Umbilical cord (tissue), 1 donor: ENCODE measurements at regions not wholly inside any gene's neighbourhood (a gene's known extent, or its start where the extent isn't known, plus 50 kb on each side); places are given as distances from the start of the nearest gene placed in this dataset.
"Not testable (repeated sequence)": the region's sequence is repeated elsewhere in the genome, so short reads cannot be mapped to it uniquely, and the experiment has no call there.

Source experiments
- DNase-seq: peaks from one replicate; pipeline ENCODE4 v3.0.0-alpha.2; 2015; ENCODE audit warnings: low spot score

DNA sequence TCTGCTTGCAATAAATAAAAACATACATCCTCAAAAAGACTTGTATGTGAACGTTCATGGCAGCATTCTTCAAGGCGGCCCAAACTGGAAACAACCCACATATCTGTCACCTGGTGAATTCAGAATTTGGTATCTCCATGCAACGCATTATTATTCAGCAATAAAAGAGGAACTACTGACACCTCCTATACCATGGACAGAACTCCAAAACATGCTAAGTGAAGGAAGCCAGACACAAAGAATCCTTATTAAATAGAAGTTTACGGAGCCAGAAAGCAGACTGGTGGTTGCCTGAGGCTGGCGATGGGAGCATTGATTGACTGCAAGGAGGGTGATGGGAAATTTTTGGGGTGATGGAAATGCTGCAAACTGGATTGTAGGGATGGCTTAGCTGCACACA, 530.8 kb upstream of the DPP6 start:
- DNase-seq: no peak

DNA sequence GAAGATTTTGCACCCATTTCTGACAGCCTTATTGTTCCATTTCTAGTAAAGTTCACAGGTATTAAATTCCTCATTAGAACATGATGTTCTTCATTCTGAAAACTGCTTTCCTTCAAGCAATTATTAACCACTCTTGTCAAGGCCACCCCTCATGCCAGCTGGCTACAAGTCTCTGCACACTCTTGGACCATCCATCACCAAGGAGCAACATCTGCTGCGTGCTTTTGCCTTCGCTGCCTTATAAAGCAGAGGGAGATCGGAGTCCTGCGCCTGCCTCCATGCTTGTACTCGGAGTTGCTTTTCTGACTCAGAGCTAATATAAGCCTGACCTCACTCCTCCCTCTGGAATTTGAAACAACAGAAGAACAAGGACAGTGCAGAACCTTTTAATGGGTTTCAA, 529.9 kb upstream of the DPP6 start:
- DNase-seq: peak; percentile 45

DNA sequence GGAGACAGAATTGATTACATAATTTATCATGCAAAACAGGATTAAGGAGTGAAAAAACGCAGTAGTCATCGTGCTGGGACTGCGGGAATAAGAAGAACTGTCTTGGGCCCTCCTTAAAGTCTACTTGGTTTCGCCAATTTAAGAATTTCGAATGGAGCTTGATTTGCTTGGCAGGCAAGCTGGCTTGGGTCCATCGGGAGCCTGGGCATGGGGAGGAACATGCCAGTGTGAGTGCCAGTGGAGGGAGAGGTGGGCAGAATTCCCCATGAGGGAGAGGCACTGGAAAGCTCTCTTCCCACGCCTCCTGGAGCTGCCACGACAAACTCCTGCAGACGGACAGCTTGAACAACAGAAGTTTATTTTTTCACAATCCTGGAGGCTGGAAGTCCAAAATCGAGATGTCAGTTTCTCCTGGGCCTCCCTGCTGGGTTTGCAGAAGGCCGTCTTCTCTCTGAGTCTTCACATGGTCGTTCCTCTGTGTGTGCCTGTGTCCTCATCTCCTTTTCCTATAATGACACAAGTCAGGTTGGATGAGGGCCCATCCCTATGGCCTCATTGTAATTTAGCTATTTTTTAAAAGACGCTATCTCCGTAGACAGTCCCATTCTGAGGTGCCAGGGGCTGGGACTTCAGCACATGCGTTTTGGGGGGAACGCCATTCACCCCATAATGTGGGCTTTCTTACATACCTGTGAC, 528.7 kb upstream of the DPP6 start:
- no peak for DNase-seq

DNA sequence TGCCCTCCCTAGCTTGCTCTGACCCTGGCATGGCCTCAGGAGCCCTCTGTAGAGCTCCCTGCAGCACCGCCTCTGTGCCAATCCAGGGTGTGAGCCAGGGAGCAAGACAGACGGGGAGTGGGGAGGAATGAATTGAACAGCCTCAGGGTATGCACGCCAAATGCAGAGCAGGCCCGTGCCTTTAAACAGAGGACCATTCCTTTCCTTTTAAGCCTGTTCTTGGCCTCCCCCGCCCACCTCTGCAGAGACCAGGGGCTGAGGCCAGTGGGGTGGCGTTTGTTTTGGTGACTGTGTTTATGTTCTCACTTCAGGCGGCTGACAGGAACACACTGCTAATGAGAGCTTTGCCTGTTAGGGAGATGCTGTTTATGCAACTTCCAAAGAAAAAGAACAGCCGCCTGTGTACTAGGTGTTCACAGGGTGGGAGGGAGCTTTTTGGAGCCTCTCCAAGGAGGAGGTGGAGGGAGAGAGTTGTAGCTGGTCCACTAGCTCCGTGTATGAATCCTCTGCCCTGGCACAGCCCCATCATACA, 528.1 kb upstream of the DPP6 start:
- no peak for DNase-seq

DNA sequence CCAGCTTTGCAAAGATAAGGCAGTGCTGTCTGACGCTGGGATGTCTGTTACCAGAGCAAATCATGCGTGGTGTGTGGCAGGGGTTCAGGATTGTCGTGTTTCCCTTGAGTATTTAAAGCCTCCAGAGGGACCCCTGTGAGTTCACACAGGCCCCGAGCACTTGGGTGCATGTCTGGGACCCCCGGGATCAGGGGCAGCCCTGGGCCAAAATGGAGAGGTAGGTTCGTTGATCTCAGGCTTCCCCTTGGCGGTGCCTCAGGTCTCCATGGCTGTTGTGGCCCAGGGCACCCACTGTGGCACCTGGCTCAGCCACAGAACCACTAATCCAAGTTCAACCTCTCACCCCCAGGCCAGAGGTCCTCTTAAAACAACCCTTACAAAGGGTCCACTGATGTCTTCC, 523.1 kb upstream of the DPP6 start:
- DNase-seq: no peak

DNA sequence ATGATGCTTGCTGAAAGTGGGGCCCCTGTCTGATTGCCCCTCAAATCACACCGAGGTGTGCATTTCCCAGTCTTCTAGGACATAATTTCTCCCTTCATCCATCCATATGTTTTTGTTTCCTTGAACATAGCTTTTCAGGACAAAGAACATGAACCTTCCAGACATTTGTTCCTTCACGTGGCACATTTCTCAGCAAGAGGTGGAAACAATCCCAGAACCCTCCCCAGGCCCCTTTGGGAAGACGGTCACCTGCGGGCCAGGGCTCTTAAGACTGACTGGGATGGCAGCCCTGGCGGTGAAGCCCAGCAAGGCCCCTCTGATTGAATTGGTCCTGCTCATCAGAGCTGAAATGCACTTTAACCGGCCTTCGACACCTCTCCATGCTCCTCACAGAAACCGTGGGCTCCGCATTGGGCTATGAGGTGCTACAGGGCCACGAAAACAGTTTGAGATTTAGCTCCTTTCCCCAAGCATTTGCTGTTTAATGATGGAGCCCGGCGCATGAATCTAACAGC, 522.5 kb upstream of the DPP6 start:
- no peak for DNase-seq

DNA sequence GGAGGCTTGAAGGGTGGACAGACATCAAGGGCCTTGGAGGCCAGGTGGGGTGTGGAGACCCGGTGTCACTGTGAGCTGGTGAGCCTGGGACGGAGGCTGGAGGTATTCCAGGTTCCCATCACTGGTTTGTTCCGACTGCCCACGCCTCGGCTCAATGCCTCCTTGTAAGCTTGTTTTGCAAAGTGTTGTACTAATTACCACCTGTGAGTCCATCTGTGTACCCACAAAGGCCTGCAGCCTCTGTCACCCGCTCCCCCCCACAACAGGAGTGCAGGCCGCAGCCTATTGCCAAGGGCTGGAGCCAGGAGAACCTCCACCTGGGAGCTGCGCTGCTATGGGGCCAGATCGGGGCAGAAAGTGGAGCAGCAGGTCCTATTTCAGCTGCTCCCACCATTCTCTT, 521.8 kb upstream of the DPP6 start:
- DNase-seq: no peak

DNA sequence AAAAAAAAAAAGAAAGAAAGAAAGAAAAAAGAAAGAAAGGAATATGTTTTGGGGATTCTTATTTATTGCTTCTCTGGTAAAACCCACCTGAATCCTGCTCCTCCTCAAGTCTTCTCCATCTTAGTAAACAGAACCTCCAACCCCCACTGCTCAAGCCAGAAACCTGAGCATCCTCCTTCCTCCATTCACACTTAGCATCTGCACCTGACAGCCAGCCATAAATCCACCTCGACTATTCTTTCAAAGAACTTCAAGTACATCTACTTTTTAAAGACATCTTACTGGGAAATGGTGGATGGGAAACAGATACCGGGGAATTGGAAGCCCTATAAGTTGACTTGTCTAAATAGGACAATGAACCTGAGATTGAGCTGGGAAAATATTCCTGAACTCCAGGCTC, 519.9 kb upstream of the DPP6 start:
- DNase-seq: no peak

DNA sequence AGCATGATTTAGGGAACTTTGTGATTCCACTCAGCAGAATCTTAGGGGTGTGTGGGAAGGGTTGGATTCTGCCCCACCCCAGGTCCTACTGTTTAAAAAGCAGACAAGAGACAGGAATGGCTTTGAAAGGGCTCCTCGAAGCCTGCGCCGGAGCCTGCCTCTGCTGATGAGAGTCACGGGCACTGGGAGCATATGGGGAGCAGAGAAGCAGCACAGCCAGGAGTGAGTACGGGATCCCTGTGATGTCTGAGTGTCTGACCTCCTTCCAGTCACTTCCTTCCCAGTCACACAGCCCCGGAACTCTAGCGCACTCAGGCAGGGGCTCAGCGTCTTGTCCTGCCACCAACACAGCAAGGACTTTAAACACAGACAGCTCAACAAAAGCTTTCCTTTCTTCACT, 514.9 kb upstream of the DPP6 start:
- no peak for DNase-seq

DNA sequence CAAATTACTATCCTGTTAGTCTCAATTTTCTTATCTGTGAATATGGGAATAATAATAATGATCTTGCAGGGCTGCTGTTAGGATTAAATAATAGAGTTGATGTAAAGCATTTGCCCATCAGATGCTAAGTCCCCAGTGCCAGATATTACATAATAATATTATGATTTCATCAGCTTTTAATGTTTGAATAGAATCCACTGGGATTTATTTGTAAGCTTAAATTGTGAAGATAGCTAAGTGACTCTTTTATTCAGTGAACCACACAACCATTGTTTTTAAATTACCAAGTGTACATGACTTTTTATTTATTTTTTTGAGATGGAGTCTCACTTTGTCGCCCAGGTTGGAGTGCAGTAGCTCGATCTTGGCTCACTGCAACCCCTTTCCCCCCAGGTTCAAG, 510.3 kb upstream of the DPP6 start:
- DNase-seq: no peak

DNA sequence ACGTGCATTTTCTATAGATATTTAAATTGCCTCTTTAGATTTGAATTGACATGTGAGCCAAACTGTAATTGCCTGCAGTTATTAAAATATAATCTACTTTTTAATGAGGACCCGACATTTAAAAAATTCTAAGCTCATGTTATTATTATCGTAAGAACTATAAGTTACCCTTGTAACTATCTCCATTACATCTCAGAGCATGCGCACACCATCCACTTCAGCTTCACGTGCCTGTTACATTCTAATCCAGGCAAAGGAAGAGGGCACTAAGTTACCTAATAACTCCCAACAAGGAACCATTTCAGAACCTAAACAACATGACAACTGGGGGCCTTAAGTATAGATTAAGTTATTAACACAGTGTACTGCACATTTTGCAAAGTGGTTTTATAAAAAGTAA, 509.0 kb upstream of the DPP6 start:
- no peak for DNase-seq

DNA sequence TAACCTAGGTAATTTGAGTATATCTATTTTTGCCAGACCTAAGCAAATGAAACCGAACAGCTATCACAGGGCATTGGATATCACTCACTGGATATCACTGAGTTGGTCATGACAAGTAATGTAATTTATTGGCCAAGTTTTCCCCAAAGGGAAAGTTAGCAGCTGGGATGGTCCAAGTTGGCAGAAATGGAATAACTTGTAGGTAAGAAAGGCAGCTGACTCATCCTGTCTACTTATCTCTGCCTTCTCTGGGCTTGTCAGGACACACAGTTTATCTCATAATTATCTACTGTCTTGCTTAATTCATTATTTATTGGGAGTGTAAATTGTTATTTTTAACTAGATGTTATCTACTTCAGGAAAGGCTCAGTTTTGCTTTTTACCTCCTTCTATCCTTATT, 502.0 kb upstream of the DPP6 start:
- peak; percentile 3 for DNase-seq

DNA sequence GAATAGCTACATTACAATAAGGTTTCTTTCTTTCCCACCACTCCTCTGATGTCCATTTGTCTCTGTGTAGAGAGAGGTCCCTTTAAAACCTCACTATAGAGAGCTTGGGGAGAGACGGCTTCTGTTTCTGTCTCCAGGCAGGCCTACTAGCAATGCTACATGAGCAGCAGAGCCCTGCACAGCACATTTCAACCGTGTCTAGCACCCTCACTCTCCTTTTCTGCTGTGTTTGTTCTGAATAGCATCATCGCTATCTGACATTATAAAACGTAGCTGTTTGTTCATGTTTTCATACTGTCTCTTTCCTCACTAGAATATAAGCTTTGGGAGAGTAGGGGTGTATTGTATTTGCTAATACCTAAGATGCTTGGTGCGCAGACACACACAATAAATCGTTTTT, 487.8 kb upstream of the DPP6 start:
- no peak for DNase-seq

DNA sequence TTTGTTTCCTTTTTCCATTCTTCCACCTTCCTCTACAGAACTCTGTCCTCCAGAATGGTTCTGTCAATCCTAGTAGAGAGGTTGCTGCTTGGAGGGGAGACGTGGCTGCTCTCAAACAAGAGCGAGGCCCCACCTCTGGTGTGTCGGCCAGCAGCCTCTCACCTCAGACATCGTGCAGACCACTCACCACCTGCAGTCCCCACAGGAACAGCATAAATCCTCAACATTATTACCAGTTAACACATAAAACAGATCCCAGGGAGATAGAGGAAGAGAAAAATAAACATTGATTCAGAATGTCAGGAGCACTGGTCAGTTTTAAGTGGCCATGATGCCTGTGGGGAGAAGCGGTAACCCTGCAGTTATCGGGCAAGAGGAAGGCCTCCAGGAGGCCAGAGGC, 485.9 kb upstream of the DPP6 start:
- no peak for DNase-seq

DNA sequence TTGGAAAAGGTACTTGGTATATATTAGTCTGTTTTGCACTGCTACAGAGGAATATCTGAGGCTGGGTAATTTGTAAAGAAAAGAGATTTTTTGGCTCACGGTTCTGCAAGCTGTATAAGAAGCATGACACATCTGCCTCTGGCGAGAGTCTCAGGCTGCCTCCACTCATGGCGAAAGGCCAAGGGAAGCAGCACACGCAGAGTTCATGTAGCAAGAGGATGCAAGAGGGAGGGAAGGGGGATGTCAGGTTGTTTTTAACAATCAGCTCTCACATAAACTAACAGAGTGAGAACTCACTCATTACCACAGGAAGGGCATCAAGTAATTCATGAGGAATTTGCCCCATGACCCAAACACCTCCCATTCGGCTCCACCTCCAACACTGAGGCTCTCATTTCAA, 484.8 kb upstream of the DPP6 start:
- DNase-seq: peak; percentile 7

DNA sequence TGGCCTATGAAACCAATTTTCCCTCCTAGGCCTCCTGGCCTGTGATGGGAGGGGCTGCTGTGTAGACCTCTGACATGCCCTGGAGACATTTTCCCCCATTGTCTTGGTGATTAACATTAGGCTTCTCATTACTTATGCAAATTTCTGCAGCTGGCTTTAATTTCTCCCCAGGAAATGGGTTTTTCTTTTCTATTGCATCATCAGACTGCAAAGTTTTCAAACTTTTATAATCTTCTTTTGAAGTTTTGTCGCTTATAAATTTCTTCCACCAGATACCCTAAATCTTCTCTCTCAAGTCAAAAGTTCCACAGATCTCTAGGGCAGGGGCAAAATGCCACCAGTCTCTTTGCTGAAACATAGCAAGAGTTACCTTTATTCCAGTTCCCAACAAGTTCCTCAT, 482.7 kb upstream of the DPP6 start:
- not testable (repeated sequence) for DNase-seq

DNA sequence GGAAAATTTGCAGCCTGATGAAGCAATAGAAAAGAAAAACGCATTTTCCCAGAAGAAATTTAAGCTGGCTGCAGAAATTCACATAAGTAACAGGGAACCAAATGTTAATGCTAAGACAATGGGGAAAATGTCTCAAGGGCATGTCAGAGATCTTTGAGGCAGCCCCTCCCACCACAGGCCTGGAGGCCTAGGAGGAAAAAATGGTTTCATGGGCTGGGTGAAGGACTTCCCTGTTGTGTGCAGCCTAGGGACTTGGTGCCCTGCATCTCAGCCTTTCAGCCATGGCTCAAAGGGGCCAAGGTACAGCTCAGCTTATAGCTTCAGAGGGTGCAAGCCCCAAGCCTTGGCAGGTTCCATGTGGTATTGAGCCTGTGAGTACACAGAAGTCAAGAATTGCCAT, 476.1 kb upstream of the DPP6 start:
- no peak for DNase-seq

DNA sequence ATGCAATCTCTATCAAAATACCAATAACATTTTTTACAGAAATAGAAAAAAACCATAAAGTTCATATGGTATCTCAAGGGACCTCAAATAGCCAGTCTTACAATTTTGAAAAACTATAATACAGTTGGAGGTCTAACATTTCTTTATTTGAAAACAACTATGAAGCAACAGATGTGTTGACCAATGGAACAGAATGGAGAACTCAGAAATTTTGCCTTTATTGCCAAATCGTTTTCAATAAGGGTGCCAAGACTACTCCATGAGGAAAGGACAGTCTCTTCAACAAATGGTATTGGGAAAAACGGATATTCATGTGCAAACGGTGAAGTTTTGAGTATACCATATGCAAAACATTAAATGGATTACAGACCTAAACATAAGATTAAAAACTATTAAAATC, 470.8 kb upstream of the DPP6 start:
- DNase-seq: no peak

DNA sequence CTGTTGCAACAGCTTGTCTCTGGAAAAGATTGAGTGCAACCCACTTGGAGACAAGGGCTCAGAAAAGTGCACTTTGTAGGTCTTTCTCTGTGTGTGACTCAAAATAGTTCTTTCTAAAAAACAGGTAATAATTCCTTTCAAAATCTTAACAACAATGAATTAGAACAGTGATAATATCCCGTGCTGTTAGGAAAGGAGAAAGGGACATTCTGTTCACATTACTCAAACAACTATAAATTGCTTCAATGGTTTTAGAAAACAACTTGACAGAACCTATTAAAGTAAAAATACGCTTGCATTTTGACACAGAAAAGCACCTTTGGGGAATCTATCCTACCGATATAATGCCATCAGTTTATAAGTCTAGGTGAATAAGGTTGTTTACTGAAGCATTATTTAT, 468.1 kb upstream of the DPP6 start:
- DNase-seq: no peak

DNA sequence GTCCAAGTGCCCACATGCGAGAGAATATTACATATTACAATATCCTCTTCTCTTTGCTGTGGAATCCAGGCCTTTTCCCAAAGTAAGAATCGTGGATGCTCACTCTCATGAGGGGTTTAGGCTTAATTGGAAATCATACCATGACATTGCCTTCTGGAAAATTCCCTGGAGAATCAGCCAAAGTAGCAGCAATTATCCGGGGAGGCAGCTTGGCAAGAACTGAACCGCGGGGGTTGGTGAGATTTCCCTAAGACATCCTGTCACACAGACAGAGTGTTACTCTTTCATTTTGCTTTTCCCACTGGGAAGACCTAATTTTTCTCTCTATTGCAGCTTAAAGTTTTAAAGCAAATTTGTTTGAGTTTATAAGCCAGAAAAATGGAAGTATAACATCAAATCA, 463.6 kb upstream of the DPP6 start:
- DNase-seq: no peak

DNA sequence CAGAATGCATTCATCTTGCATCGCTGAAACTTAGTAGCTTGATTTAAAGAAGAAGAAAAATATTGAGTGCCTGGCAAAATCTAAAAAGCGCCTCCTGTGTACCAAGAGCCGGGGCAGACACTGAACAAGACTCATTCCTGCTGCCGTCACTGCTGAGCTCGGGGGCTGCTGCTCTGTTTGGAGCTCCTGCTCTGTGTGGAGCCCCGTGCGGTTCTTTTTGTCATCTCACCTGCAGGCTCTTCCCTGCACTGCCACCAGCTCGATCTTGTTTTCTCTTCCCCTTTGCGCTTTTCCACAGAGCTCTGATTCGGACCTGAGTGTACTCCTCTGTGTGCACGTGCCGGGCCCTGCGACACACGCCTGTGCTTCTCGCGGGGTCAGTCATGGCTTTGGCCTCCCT, 462.1 kb upstream of the DPP6 start:
- no peak for DNase-seq

DNA sequence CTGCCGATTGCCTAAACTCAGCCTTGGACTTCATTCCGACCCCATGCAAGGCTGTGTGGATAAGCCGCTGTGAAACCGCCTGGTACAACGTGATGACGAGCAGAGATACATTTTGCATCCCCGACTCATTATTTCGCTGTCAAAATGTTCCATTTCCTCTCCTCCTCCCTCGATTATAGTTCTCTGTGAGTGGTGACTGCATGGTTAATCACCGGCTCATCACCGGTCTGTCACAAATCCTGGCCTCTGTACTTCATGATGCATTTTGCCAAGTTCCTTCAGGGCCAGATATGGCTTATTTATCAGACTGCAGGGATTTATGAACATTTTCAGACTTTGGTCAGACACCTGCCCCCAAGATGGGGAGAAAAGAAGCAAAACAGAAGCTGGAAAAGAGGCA, 461.6 kb upstream of the DPP6 start:
- no peak for DNase-seq

DNA sequence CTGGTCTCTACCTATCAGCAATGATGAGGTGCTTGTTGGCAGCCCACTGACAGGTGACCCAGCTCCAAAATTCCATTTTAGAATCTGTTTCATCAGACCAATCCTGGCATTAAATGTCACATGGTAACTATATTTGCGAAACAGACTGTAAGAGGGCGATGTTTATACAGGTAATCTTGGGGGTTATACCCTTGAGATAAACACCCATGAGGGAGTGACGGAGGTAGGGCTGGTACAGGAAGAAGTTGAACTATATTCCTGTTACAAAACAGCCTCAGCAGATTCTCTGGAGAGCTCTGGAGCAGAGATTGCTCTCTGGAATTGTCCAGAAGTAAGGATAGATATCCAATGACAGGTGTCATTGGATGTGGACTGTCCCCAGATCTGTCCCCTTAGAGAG, 444.8 kb upstream of the DPP6 start:
- no peak for DNase-seq

DNA sequence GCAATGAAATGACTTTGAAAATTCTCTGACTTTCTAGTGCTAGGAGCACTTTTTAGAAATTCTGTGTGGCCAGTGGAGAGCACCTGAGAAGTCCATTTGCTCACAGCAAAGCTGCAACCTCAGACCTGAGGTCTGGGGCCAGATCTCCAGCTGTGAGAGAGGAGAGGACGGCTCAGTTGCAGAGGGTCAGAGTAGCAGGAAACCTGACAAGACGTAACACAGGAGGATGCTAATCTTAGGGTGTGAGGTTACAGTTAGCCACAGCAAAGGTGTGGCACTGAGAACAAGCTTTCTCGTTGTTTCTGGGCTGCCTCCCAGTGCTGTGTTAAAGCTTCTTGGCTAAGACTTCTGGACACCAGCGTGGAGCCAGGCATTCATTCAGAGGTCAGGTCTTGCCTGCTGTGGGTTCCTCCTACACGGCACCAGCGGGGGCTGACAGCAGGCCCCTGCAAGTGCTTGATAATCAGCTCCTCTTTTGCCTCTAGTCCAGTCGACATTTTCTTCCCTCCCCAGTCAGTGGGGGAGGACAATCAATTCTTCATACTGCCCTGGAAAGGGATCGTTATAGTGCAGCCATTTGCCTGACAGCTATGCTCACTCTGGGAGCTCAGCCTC, 435.4 kb upstream of the DPP6 start:
- DNase-seq: no peak
